A172 (cell line): ENCODE measurements at regions not wholly inside any gene's neighbourhood (a gene's known extent, or its start where the extent isn't known, plus 50 kb on each side); places are given as distances from the start of the nearest gene placed in this dataset.
"Not testable (repeated sequence)": the region's sequence is repeated elsewhere in the genome, so short reads cannot be mapped to it uniquely, and the experiment has no call there.

Source experiments
- DNase-seq: peaks from one replicate; pipeline ENCODE4 v3.0.0-alpha.2; 2015; ENCODE audit warnings: low spot score

DNA sequence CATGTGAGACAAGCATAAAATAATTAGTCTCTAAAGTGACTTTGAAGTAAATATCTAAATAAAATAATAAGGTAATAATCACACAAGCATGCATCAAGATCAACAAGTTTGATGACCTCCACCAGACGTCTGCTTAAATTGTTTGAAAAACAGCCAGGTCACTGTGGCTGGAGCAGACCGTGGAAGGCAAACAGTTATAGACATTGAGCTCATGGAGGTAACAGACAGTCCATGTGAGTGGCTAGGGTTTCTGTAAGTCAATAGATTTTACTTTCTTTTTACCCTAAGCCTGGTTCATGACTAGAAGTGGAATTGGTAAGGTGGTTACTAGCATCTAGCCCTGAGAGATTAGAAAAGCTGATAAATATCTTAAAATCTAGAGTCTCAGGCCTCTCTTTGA, 50.4 kb upstream of the CDY2A start:
- not testable (repeated sequence) for DNase-seq

DNA sequence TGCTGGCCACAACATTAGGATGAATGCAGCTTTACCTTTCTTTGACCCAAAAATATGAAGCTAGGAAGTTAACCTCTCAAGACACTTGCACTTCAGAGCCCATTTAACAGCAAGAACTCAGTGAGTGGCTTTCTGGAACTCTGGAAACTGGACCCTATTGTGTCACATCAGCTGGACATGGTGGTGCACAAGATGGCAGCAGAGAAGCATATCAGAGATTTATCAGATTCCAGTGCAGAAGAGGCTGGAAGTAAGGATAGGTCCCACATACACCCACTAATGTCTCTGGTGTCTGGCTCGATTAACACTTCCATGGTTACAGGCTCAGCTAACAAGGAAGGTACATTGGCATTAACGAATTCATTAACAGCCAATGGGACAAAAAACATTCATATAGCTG, 72.2 kb upstream of the CDY2B start:
- peak; percentile 2 for DNase-seq

DNA sequence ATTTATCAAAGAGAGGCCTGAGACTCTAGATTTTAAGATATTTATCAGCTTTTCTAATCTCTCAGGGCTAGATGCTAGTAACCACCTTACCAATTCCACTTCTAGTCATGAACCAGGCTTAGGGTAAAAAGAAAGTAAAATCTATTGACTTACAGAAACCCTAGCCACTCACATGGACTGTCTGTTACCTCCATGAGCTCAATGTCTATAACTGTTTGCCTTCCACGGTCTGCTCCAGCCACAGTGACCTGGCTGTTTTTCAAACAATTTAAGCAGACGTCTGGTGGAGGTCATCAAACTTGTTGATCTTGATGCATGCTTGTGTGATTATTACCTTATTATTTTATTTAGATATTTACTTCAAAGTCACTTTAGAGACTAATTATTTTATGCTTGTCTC, 50.4 kb upstream of the CDY2B start:
- DNase-seq: not testable (repeated sequence)
